ENCODE measurements at regions not wholly inside any gene's neighbourhood (a gene's known extent, or its start where the extent isn't known, plus 50 kb on each side); places are given as distances from the start of the nearest gene placed in this dataset.

- TF ChIP-seq, protein P1, sequence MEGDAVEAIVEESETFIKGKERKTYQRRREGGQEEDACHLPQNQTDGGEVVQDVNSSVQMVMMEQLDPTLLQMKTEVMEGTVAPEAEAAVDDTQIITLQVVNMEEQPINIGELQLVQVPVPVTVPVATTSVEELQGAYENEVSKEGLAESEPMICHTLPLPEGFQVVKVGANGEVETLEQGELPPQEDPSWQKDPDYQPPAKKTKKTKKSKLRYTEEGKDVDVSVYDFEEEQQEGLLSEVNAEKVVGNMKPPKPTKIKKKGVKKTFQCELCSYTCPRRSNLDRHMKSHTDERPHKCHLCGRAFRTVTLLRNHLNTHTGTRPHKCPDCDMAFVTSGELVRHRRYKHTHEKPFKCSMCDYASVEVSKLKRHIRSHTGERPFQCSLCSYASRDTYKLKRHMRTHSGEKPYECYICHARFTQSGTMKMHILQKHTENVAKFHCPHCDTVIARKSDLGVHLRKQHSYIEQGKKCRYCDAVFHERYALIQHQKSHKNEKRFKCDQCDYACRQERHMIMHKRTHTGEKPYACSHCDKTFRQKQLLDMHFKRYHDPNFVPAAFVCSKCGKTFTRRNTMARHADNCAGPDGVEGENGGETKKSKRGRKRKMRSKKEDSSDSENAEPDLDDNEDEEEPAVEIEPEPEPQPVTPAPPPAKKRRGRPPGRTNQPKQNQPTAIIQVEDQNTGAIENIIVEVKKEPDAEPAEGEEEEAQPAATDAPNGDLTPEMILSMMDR (IDR thresholded peaks at IDR 0.05; ENCODE audit: low read depth, low read length) = no peak
- no peak for TF ChIP-seq EZH2phosphoT487 (IDR thresholded peaks at IDR 0.05; ENCODE audit: low read depth)
Measured at GRCh38 chr1:34398241-34398915, 221.7 kb downstream of the C1orf94 start.

Measured in OCI-LY3 (cell line).